Keratinocyte (primary cell): ENCODE measurements at regions not wholly inside any gene's neighbourhood (a gene's known extent, or its start where the extent isn't known, plus 50 kb on each side); places are given as distances from the start of the nearest gene placed in this dataset.

Experiments
- DNase-seq: peaks from one replicate; pipeline ENCODE4 v3.0.0-alpha.2; 2011; ENCODE audit warnings: low read depth, missing footprints, low spot score
- FAIRE-seq: peaks from 2 replicates; lab custom pipeline; 2011; peaks lifted over from hg19 to GRCh38; lab: Jason Lieb, UNC
- H2AFZ ChIP-seq: 2 replicates; pipeline ENCODE4 v1.6.0; 2012; ENCODE audit warnings: low read length, control low read depth, inconsistent platforms; ENCODE audit not compliant: control insufficient read depth
- H3K27ac ChIP-seq: 2 replicates; pipeline ENCODE4 v1.5.1; 2011; ENCODE audit warnings: low read length; ENCODE audit not compliant: control insufficient read depth, insufficient read depth
- H3K27me3 ChIP-seq: 3 replicates; pipeline ENCODE4 v1.6.0; 2011; ENCODE audit warnings: low read length; ENCODE audit not compliant: control insufficient read depth, insufficient read depth; ENCODE audit errors: extremely low read depth
- H3K36me3 ChIP-seq, 2 experiments: 2 replicates in 1 of 2; 3 replicates in 1 of 2; pipeline ENCODE4 v1.5.1; 2011; ENCODE audit warnings: low read length in 2 of 2, mild to moderate bottlenecking in 1 of 2; ENCODE audit not compliant: control insufficient read depth in 2 of 2, insufficient read depth in 2 of 2; ENCODE audit errors: extremely low read depth in 1 of 2
- H3K4me1 ChIP-seq: 3 replicates; pipeline ENCODE4 v1.5.1; 2011; ENCODE audit warnings: low read length; ENCODE audit not compliant: control insufficient read depth, insufficient read depth; ENCODE audit errors: extremely low read depth
- H3K4me2 ChIP-seq: 3 replicates; pipeline ENCODE4 v1.6.0; 2011; ENCODE audit warnings: low read depth, low read length; ENCODE audit not compliant: control insufficient read depth, insufficient read depth; ENCODE audit errors: extremely low read depth
- H3K4me3 ChIP-seq, 3 experiments: fragments of 200-600 bp in 1 of 3; sonication (generic) in 1 of 3; 2 replicates in 2 of 3; 3 replicates in 1 of 3; pipeline ENCODE4 v1.5.1; 2011 to 2016; ENCODE audit warnings: low read length in 3 of 3, mild to moderate bottlenecking in 3 of 3, control low read depth in 2 of 3, inconsistent platforms in 1 of 3, low read depth in 1 of 3, mixed read lengths in 1 of 3, mixed run types in 1 of 3, moderate library complexity in 1 of 3; ENCODE audit not compliant: control insufficient read depth in 2 of 3, insufficient read depth in 2 of 3; ENCODE audit errors: extremely low read depth in 1 of 3
- H3K79me2 ChIP-seq: 2 replicates; pipeline ENCODE4 v1.6.0; 2012; ENCODE audit warnings: low read length; ENCODE audit not compliant: control insufficient read depth, insufficient read depth
- H3K9ac ChIP-seq: 3 replicates; pipeline ENCODE4 v1.6.0; 2011; ENCODE audit warnings: low read length; ENCODE audit not compliant: control insufficient read depth, insufficient read depth; ENCODE audit errors: extremely low read depth
- H3K9me1 ChIP-seq: 3 replicates; pipeline ENCODE4 v1.6.0; 2011; ENCODE audit warnings: low read length; ENCODE audit not compliant: control insufficient read depth, insufficient read depth; ENCODE audit errors: extremely low read depth
- H3K9me3 ChIP-seq: 2 replicates; pipeline ENCODE4 v1.5.1; 2012; ENCODE audit warnings: low read depth, low read length; ENCODE audit not compliant: control insufficient read depth
- H4K20me1 ChIP-seq: 3 replicates; pipeline ENCODE4 v1.6.0; 2011; ENCODE audit warnings: low read length; ENCODE audit not compliant: control insufficient read depth, insufficient read depth; ENCODE audit errors: extremely low read depth
- EZH2 ChIP-seq: IDR thresholded peaks from one replicate; pipeline ENCODE4 v1.6.1; 2012; ENCODE audit warnings: inconsistent platforms, mild to moderate bottlenecking, low read length, moderate library complexity
- dilution Hi-C: fragments of 300-500 bp; cut with MboI; formaldehyde crosslinking; loops from one replicate; pipeline ENCODE4 v1.7.0; 2020; ENCODE audit warnings: low sequenced_read_pairs; ENCODE audit not compliant: extremely low pct_ligation_motif_present
- TF ChIP-seq, protein P1 (sequence below), 3 experiments: IDR thresholded peaks in 1 of 3; conservative IDR thresholded peaks in 1 of 3; optimal IDR thresholded peaks in 1 of 3; 2 replicates in 2 of 3; 3 replicates in 1 of 3; pipeline versions ENCODE3 to v1.5.1; 2011; ENCODE audit warnings: low read length in 3 of 3, mild to moderate bottlenecking in 3 of 3, moderate library complexity in 2 of 3, control low read depth in 1 of 3, inconsistent platforms in 1 of 3; ENCODE audit not compliant: insufficient read depth in 2 of 3; ENCODE audit errors: extremely low read depth in 1 of 3

GRCh38 chr6:134607411-134607810 is 289.5 kb upstream of the SGK1 start:
- H4K20me1 ChIP-seq: no peaks in the 10 kb centered on the region
- no peaks in the 10 kb centered on the region for H3K36me3 ChIP-seq
- H3K4me1 ChIP-seq: no peaks in the 10 kb centered on the region
- FAIRE-seq (no peak), DNase-seq (no peak)
- no peaks in the 10 kb centered on the region for H3K79me2 ChIP-seq
- dilution Hi-C loops: no loop called here
- H3K9ac ChIP-seq: no peak overlapping the region
- H2AFZ ChIP-seq: no peak overlapping the region
- H3K27me3 ChIP-seq: no peaks in the 10 kb centered on the region
- no peak overlapping the region for H3K4me3 ChIP-seq
- no peak overlapping the region for H3K4me2 ChIP-seq
- H3K27ac ChIP-seq: no peak overlapping the region
- TF ChIP-seq EZH2: no peak
- TF ChIP-seq, protein P1, sequence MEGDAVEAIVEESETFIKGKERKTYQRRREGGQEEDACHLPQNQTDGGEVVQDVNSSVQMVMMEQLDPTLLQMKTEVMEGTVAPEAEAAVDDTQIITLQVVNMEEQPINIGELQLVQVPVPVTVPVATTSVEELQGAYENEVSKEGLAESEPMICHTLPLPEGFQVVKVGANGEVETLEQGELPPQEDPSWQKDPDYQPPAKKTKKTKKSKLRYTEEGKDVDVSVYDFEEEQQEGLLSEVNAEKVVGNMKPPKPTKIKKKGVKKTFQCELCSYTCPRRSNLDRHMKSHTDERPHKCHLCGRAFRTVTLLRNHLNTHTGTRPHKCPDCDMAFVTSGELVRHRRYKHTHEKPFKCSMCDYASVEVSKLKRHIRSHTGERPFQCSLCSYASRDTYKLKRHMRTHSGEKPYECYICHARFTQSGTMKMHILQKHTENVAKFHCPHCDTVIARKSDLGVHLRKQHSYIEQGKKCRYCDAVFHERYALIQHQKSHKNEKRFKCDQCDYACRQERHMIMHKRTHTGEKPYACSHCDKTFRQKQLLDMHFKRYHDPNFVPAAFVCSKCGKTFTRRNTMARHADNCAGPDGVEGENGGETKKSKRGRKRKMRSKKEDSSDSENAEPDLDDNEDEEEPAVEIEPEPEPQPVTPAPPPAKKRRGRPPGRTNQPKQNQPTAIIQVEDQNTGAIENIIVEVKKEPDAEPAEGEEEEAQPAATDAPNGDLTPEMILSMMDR (optimal IDR thresholded peaks at IDR 0.05 in 1 of 3, IDR thresholded peaks at IDR 0.05 in 1 of 3, conservative IDR thresholded peaks at IDR 0.05 in 1 of 3; ENCODE audit: extremely low read depth in 1 of 3, insufficient read depth in 2 of 3, low read length in 3 of 3): no peak
- no peaks in the 10 kb centered on the region for H3K9me1 ChIP-seq
- no peaks in the 10 kb centered on the region for H3K9me3 ChIP-seq

- FAIRE-seq (no peak), DNase-seq (no peak)
- H3K4me1 ChIP-seq: no peaks in the 10 kb centered on the region
- no peak for TF ChIP-seq EZH2
- TF ChIP-seq, protein P1 (optimal IDR thresholded peaks at IDR 0.05 in 1 of 3, IDR thresholded peaks at IDR 0.05 in 1 of 3, conservative IDR thresholded peaks at IDR 0.05 in 1 of 3; ENCODE audit: extremely low read depth in 1 of 3, insufficient read depth in 2 of 3, low read length in 3 of 3): no peak
- H3K79me2 ChIP-seq: no peaks in the 10 kb centered on the region
- H3K4me3 ChIP-seq: no peak overlapping the region
- H3K4me2 ChIP-seq: no peak overlapping the region
- no peaks in the 10 kb centered on the region for H3K36me3 ChIP-seq
- no peaks in the 10 kb centered on the region for H3K27me3 ChIP-seq
- no peak overlapping the region for H3K27ac ChIP-seq
- H3K9ac ChIP-seq: no peak overlapping the region
- no peaks in the 10 kb centered on the region for H4K20me1 ChIP-seq
- peaks cover 4% of the 10 kb centered on the region for H3K9me3 ChIP-seq
- H3K9me1 ChIP-seq: no peaks in the 10 kb centered on the region
- dilution Hi-C loops: no loop called here
- no peak overlapping the region for H2AFZ ChIP-seq
Observed at GRCh38 chr6:134605034-134605433, 287.1 kb upstream of the SGK1 start.
